GM21381 (cell line): ENCODE measurements at regions not wholly inside any gene's neighbourhood (a gene's known extent, or its start where the extent isn't known, plus 50 kb on each side); places are given as distances from the start of the nearest gene placed in this dataset.
"Not testable (repeated sequence)": the region's sequence is repeated elsewhere in the genome, so short reads cannot be mapped to it uniquely, and the experiment has no call there.

Experiments
- ATAC-seq: cut with Tn5 transposase; IDR thresholded peaks from one replicate; pipeline ENCODE4 v1.9.1; 2021; ENCODE audit warnings: mild to moderate bottlenecking, moderate library complexity; ENCODE audit not compliant: unreplicated experiment

GRCh38 chr4:58413849-58414248 lies 1303.7 kb upstream of the IGFBP7 start:
- ATAC-seq: no peak

GRCh38 chr4:58411904-58412303 lies 1301.7 kb upstream of the IGFBP7 start:
- ATAC-seq: no peak

GRCh38 chr4:58406762-58407161 lies 1296.6 kb upstream of the IGFBP7 start:
- no peak for ATAC-seq

GRCh38 chr4:58368221-58368620 lies 1258.0 kb upstream of the IGFBP7 start:
- no peak for ATAC-seq

GRCh38 chr4:58360354-58361133 lies 1250.4 kb upstream of the IGFBP7 start:
- no peak for ATAC-seq

- ATAC-seq: no peak
Observed at GRCh38 chr4:58359590-58359989, 1249.4 kb upstream of the IGFBP7 start.

GRCh38 chr4:58357947-58358346 lies 1247.8 kb upstream of the IGFBP7 start:
- no peak for ATAC-seq

GRCh38 chr4:58325070-58325469 lies 1214.9 kb upstream of the IGFBP7 start:
- no peak for ATAC-seq

- ATAC-seq: no peak
Observed at GRCh38 chr4:58313444-58313843, 1203.3 kb upstream of the IGFBP7 start.

GRCh38 chr4:58303456-58303855 lies 1193.3 kb upstream of the IGFBP7 start:
- ATAC-seq: no peak

- no peak for ATAC-seq
Observed at GRCh38 chr4:58301376-58301999, 1191.3 kb upstream of the IGFBP7 start.

GRCh38 chr4:58286335-58286734 lies 1176.2 kb upstream of the IGFBP7 start:
- ATAC-seq: no peak

- not testable (repeated sequence) for ATAC-seq
Observed at GRCh38 chr4:58280928-58281327, 1170.7 kb upstream of the IGFBP7 start.

GRCh38 chr4:58275856-58276255 lies 1165.7 kb upstream of the IGFBP7 start:
- ATAC-seq: no peak

GRCh38 chr4:58274553-58274952 lies 1164.4 kb upstream of the IGFBP7 start:
- ATAC-seq: no peak

GRCh38 chr4:58272311-58272710 lies 1162.1 kb upstream of the IGFBP7 start:
- ATAC-seq: no peak

GRCh38 chr4:58265734-58266133 lies 1155.5 kb upstream of the IGFBP7 start:
- ATAC-seq: no peak

GRCh38 chr4:58261526-58261925 lies 1151.3 kb upstream of the IGFBP7 start:
- no peak for ATAC-seq

- ATAC-seq: no peak
Observed at GRCh38 chr4:58254291-58254690, 1144.1 kb upstream of the IGFBP7 start.

- no peak for ATAC-seq
Observed at GRCh38 chr4:58252656-58253055, 1142.5 kb upstream of the IGFBP7 start.

GRCh38 chr4:58247792-58248191 lies 1137.6 kb upstream of the IGFBP7 start:
- ATAC-seq: no peak

- no peak for ATAC-seq
Observed at GRCh38 chr4:58225460-58225859, 1115.3 kb upstream of the IGFBP7 start.

GRCh38 chr4:58219179-58219578 lies 1109.0 kb upstream of the IGFBP7 start:
- no peak for ATAC-seq
